ENCODE measurements at regions not wholly inside any gene's neighbourhood (a gene's known extent, or its start where the extent isn't known, plus 50 kb on each side); places are given as distances from the start of the nearest gene placed in this dataset.
"Not testable (repeated sequence)": the region's sequence is repeated elsewhere in the genome, so short reads cannot be mapped to it uniquely, and the experiment has no call there.

- H3F3A ChIP-seq (replicated peaks; ENCODE audit: low read depth); H3K9me2 ChIP-seq (ENCODE audit: insufficient read depth); H3K4me3 ChIP-seq; H3K4me1 Mint-ChIP-seq; H3K4me2 ChIP-seq; H3K4me1 ChIP-seq (ENCODE audit: insufficient read depth); H3K27ac Mint-ChIP-seq; H3K27ac ChIP-seq (ENCODE audit: low read depth); ATAC-seq; H3K4me3 Mint-ChIP-seq; H4K20me1 ChIP-seq (replicated peaks; ENCODE audit: insufficient read depth); H3K79me2 ChIP-seq (replicated peaks; ENCODE audit: insufficient read depth); H3K27me3 Mint-ChIP-seq (ENCODE audit: insufficient read depth, low read depth, poor library complexity); H3K36me3 ChIP-seq (ENCODE audit: insufficient read depth); DNase-seq (ENCODE audit: low spot score); H3K27me3 ChIP-seq (ENCODE audit: insufficient read depth); H2AFZ ChIP-seq: not testable (repeated sequence)
- Mint-ChIP-seq H3K9me3 (peaks cover 57% of the 10 kb centered on the region), H3K36me3 (ENCODE audit: low read depth) (peaks cover 46% of the 10 kb centered on the region)
These were observed 664.6 kb downstream of the NUP35 start for GRCh38 chr2:183788796-183789195.

- H4K20me1 ChIP-seq (replicated peaks; ENCODE audit: insufficient read depth); H3K27me3 ChIP-seq (ENCODE audit: insufficient read depth); H3K27ac Mint-ChIP-seq; H2AFZ ChIP-seq; H3K27ac ChIP-seq (ENCODE audit: low read depth); DNase-seq (ENCODE audit: low spot score); H3K4me1 Mint-ChIP-seq; H3F3A ChIP-seq (replicated peaks; ENCODE audit: low read depth); H3K4me3 Mint-ChIP-seq; H3K9me2 ChIP-seq (ENCODE audit: insufficient read depth); ATAC-seq; H3K36me3 ChIP-seq (ENCODE audit: insufficient read depth); H3K4me2 ChIP-seq; H3K27me3 Mint-ChIP-seq (ENCODE audit: insufficient read depth, low read depth, poor library complexity); H3K79me2 ChIP-seq (replicated peaks; ENCODE audit: insufficient read depth); H3K4me1 ChIP-seq (ENCODE audit: insufficient read depth); H3K4me3 ChIP-seq: not testable (repeated sequence)
- H3K36me3 Mint-ChIP-seq (ENCODE audit: low read depth): peaks cover 48% of the 10 kb centered on the region
- peaks cover 60% of the 10 kb centered on the region for H3K9me3 Mint-ChIP-seq
These were observed 668.1 kb downstream of the NUP35 start for GRCh38 chr2:183792165-183792924.

GRCh38 chr2:183798535-183798934 is 674.3 kb downstream of the NUP35 start:
- no peaks in the 10 kb centered on the region for H4K20me1 ChIP-seq (replicated peaks; ENCODE audit: insufficient read depth)
- Mint-ChIP-seq H3K36me3 (ENCODE audit: low read depth) (peaks cover 9% of the 10 kb centered on the region; the same call in 2 of the 3 replicates), H3K27ac (no peak overlapping the region), H3K9me3 (peaks cover 9% of the 10 kb centered on the region), H3K4me1 (no peaks in the 10 kb centered on the region), H3K4me3 (no peak overlapping the region), H3K27me3 (ENCODE audit: insufficient read depth, low read depth, poor library complexity) (no peaks in the 10 kb centered on the region)
- no peak overlapping the region for H2AFZ ChIP-seq
- H3K4me2 ChIP-seq: no peak overlapping the region
- no peaks in the 10 kb centered on the region for H3K4me1 ChIP-seq (ENCODE audit: insufficient read depth)
- DNase-seq (ENCODE audit: low spot score) (no peak), ATAC-seq (no peak)
- H3K4me3 ChIP-seq: no peak overlapping the region
- no peaks in the 10 kb centered on the region for H3K79me2 ChIP-seq (replicated peaks; ENCODE audit: insufficient read depth)
- H3K27ac ChIP-seq (ENCODE audit: low read depth): no peak overlapping the region
- H3K36me3 ChIP-seq (ENCODE audit: insufficient read depth): no peaks in the 10 kb centered on the region
- H3F3A ChIP-seq (replicated peaks; ENCODE audit: low read depth): no peaks in the 10 kb centered on the region
- 0 out of 2 replicates have a peak, but pooled peaks cover 3% of the 10 kb centered on the region for H3K9me2 ChIP-seq (ENCODE audit: insufficient read depth)
- H3K27me3 ChIP-seq (ENCODE audit: insufficient read depth): no peaks in the 10 kb centered on the region
- TF ChIP-seq ZNF331 (CRISPR knock-in tag; IDR thresholded peaks at IDR 0.05; ENCODE audit: low read depth) (no peak), NANOG (IDR thresholded peaks at IDR 0.05; ENCODE audit: borderline replicate concordance) (no peak), CTCF (conservative IDR thresholded peaks at IDR 0.05; ENCODE audit: low read depth in 2 of 2) (no peak), ZNF462 (CRISPR knock-in tag; IDR thresholded peaks at IDR 0.05) (no peak)

Measured in GM23338 (cell line).